B cell (primary cell): ENCODE measurements at regions not wholly inside any gene's neighbourhood (a gene's known extent, or its start where the extent isn't known, plus 50 kb on each side); places are given as distances from the start of the nearest gene placed in this dataset.

ENCODE experiments used
- EZH2 ChIP-seq: IDR thresholded peaks from 2 replicates; pipeline ENCODE4 v1.6.1; 2012; ENCODE audit warnings: borderline replicate concordance, low read depth, mild to moderate bottlenecking, moderate library complexity, low read length; ENCODE audit not compliant: insufficient read depth, poor library complexity, severe bottlenecking
- TF ChIP-seq, protein P1 (sequence below): fragments of 200-600 bp; IDR thresholded peaks from one replicate; pipeline ENCODE4 v1.8.0; 2022; ENCODE audit warnings: antibody characterized with exemption, mild to moderate bottlenecking

GRCh38 chr1:219826290-219826689 is 102.1 kb downstream of the SLC30A10 start:
- TF ChIP-seq, protein P1, sequence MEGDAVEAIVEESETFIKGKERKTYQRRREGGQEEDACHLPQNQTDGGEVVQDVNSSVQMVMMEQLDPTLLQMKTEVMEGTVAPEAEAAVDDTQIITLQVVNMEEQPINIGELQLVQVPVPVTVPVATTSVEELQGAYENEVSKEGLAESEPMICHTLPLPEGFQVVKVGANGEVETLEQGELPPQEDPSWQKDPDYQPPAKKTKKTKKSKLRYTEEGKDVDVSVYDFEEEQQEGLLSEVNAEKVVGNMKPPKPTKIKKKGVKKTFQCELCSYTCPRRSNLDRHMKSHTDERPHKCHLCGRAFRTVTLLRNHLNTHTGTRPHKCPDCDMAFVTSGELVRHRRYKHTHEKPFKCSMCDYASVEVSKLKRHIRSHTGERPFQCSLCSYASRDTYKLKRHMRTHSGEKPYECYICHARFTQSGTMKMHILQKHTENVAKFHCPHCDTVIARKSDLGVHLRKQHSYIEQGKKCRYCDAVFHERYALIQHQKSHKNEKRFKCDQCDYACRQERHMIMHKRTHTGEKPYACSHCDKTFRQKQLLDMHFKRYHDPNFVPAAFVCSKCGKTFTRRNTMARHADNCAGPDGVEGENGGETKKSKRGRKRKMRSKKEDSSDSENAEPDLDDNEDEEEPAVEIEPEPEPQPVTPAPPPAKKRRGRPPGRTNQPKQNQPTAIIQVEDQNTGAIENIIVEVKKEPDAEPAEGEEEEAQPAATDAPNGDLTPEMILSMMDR: no peak
- TF ChIP-seq EZH2: no peak
